ENCODE measurements at regions not wholly inside any gene's neighbourhood (a gene's known extent, or its start where the extent isn't known, plus 50 kb on each side); places are given as distances from the start of the nearest gene placed in this dataset.
"Not testable (repeated sequence)": the region's sequence is repeated elsewhere in the genome, so short reads cannot be mapped to it uniquely, and the experiment has no call there.

DNA sequence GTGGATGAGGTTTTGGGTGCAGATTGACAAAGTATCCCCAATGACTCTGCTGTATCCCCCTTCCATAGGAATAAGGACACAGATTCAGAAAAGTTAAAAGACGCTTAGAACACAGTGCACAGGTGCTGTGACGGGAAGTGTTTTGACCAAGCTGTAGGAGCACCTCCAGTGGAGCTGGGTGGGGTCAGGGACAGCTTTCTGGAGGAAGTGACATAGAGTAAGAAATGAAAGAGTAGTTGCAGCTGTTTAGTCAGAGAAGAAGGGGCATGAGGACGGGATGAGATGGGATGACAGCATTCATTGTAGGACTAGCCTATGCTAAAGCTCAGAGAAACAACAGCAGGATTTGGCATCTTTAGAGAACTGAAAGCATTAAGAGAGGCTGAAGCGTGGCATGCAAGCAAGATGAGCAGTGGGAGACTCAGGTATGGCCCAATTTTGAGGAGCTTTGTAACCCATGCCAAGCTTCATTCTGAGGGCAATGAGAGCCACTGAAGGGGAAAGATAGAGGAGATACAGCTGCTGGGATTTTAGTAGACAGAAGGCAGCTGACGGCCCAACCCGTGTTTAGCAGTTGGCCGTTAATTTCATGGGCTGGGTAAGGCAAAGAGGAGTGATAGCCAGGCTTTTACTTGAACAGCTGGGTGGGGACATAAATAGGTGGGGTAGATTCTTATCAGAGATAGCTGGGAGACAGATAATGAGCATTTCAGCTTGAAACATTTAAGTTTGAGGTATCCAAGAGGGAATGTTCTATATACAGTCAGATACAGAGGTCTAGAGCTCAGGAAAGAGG is 131.8 kb upstream of the KRAS start:
- DNase-seq: no peak

DNA sequence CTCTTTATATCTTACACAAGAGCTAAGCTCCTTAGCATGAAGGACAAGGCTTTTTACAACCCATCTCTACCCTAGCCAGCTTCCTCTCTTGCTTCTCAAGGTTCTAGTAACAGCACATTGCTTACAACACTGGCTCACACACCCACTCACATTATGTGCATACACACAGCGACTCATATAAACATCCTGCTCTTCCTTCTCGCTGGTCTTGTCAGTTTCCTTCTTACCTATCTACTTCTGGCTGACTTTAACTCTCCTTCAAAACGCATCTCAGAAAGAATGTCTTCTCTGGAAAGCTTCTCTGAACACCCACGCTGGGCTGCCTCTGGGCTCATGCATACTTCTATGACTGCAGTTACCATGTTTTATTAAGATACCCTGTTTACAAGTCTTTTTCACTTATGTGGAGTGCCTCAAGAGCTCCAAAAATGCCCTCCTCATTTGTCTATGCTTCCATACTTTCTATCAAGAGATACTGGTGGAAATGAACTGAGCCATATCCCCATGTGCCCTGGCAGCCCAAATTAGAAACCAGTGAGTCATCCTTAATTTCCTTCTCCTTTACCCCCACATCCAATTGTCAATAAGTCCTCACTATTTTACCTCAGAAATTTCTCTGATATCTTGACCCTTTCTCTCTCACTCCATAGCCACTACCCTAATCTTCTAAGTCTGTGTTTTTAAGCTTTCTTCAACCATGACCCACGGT is 126.9 kb upstream of the KRAS start:
- DNase-seq: no peak

DNA sequence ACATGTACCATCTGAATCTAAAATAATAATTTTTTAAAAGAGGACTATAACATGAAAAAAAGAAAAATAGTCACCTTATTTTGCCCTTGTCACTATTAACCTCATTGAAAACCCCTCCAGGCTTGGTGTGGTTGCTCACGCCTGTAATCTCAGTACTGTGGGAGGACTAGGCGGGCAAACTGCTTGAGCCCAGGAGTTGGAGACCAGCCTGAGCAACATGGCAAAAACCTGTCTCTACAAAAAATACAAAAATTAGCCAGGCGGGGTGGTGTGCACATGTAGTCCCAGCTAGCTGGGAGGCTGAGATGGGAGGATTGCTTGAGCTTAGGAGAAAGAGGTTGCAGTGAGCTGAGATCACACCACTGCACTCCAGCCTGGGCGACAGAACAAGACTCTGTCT is 126.3 kb upstream of the KRAS start:
- DNase-seq: no peak

DNA sequence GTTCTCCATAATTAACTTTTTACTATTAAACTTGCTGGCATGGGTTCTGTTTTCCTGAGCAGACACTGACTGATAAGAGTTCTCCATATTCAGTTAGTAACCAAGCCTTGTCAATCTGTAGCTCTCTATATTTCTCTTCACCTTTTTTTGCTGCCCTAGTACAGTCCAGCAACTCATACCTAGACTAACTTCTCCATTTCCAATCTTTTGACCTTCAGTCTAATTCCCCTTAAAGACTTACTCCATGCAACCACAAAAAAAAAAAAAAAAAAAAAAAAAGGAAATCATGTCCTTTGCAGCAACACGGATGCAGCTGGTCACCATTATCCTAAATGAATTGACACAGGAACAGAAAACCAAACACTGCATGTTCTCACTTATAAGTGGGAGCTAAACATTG is 125.7 kb upstream of the KRAS start:
- no peak for DNase-seq

DNA sequence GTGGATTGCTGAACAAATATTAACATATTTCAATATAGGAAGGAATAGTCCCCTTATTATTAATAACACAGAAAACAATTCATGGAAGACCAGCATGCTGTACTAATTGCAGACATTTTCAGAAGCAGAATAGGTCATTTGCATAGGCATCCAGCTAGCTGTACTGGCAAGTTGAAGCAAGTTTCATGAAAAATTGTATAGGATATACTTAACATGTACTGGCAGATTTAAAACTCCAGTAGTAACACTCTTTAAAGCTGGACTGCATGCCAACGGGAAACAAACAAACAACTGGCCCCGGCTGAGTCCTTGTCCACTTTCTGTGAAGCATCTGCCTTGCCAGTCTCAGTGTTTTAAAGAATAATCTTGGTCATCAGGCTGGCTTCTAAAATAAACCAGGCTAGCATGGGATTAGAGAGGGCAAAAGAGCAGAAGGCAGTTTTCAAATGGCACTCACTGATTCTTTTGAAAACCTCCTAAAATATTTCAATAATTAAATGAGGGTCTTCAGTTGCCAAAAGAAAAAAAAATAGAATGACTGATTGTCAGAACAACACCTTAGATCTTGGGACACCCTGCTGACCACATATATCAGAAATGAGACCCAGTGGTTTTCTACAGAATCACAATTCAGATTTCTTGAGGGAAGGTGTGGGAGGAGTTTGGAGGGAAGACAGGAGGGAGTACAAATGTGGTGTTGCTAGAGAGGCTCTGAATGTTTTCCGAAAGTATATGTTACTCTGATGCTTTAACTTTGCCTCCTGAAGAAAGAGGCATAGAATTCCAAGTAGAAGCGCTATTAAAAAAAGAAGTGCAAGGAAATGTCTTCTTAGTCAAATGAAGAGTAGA is 122.5 kb upstream of the KRAS start:
- DNase-seq: no peak

DNA sequence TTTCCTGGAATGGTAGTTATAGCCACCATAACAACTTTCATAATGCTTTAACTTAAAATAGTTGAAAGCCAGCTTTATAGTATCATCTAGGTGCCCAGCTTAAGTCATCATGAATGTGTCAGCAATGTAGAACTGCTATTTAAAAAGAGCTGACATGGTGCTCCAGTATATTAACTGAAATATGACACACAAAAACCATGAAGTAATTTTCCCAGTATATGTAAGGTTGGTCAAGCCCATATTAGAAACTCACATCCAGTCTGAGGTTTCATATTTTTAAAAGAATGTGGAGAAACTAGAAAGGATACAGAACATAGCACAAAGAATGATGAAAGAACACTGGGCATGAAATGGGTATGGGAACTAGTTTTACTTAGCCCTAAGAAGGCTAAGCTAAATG is 121.3 kb upstream of the KRAS start:
- no peak for DNase-seq

DNA sequence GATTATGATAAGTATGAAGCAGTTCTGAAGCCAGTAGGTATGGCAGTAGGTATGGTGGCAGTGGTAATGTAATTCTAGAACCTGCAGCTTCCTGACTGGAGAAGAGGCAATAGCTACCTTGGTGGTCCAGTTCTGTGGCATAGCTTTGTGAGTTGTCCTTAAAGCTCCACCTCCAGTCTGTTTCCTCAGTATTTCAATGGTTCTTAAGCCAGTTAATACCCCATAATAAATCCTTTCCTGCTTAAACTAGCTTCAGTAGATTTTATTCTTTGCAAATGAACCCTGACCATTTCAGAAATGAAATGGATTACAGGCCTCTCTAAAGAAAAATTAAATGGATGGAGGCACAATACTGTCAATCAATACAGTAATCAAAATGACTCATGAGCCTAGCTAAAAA is 117.8 kb upstream of the KRAS start:
- DNase-seq: no peak

DNA sequence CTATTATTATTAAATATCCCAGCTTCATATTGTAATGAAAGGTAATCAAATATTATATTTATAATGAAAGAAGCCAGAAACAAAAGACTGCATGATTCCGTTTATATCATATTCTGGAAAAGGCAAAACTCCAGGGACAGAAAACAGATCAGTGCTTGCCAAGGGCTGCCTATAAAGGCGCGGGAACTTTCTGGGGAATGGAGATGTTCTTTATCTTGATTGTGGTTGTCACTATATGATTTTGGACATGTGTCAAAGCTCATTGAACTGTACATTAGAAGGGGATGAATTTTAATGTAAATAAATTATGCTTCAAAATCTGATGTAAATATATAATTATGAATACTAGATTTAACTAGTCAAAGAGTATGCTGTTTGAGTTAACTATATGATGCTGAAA is 115.4 kb upstream of the KRAS start:
- no peak for DNase-seq

DNA sequence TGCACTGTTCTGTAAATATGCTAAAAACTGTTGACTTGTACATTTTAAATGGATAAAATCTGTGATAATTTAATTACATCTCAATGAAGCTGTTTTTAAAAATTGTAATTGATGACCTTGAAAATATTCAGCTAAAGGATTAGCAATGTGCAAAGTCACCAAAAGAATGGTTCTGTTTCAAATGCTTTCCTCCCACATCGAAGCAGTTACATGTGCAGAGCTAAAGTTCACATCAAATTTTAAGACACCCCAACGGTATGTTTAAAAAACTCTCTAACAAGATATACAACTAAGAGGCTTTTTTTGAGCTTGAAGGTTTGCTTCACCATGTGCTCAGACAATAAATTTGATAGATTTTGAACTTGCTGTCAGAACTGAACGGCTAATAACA is 114.6 kb upstream of the KRAS start:
- no peak for DNase-seq

DNA sequence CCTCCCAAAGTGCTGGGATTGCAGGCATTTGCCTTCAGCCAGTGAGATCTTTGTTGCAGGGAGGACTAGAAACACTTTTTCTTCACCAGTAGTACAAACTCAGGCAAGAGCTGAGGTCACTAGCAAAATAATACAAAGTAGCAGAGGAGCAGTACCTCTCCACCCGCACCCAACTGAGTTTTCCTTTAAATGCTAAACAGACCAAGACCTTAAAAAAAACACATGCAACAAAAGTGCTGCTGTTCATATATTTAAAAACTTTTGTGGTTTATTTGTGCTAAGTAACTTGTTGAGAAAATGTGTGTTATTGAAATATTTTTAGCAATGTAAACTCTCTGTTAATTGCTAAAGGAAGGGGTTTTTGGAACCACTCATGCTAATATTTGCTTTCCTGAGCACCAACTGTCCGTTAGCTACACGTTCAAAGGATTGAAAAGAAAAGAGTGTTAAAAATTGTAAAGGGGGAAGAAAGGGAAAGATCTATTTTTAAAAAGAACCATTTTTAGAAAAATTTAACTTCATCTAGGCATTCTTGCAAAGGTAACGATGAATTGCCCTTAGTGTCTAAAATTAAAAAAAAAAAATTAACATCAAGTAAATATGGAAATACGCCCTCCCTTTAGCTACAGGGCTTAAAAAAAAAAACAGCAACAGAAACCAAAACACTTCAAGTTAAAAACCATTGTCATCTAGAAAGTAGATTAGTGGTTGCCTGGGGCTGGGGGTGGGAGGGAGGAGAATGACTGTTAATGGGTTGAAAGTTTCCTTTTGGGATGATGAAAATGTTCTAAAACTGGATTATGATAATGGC is 114.0 kb upstream of the KRAS start:
- no peak for DNase-seq

DNA sequence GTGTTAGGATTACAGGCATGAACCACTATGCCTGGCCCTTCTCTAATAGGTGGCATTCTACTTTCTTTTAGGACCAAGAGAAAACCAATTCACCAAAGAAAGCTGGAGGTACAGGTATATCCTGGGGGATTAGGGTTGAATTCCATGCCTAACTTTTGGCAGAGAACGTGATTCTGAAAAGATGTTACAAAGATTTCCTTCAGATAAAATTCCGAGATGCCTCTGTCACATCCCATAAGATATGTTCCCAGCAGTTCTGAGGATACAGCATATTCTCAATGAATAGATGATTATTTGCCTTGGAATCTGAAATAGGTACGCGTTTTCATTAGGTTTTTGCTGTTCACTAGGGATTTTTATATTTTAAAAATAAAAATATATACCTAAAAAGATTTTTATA is 111.9 kb upstream of the KRAS start:
- no peak for DNase-seq

DNA sequence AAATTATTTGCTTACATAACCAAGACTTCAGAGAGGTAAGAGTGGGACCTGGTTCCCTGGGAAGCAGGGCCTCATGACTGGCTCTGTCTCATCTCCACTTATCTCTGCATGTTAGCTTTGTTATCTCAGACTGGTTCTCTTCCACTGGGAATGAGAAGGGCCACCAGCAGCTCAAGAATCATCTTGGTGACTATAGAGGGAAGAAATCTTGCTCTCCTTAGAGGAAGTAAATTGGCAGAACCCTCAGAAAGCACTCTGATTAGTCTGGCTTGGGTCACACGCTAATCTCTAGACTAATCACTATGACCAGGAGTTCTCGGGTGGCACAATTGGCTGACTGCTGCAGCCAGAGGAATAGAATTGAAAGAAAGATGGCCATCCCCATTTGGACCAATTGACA is 110.8 kb upstream of the KRAS start:
- no peak for DNase-seq

DNA sequence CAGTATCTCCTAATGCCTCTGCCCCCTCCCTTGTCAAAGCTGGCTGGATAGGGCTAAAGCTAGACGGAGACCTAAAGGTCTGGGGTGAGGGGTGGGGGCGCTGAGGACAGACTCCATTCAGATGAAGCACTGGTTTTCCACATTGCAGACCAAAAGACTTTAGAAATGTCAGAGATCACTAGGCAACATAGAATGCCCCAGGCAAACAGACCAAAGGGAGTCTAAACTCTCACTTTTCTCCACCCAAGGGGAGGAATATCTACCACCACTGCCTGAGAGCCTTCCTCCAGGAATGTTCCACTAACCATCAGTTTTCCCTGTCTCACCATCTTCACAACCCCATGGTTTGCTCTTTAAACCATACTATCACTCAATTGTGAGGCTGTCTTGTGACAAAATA is 106.9 kb upstream of the KRAS start:
- DNase-seq: no peak

DNA sequence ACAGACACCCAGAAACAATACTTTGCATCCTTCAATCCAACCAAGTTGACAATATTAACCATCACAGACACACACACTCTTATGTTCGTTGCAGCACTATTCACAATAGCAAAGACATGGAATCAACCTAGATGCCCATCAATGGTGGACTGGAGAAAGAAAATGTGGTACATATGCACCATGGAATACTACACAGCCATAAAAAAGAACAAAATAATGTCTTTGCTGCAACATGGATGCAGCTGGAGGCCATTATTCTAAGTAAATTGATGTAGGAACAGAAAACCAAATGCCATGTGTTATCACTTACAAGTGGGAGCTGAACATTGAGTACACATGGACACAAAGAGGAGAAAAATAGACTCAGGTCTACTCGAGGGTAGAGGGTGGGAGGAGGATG is 102.2 kb upstream of the KRAS start:
- not testable (repeated sequence) for DNase-seq

DNA sequence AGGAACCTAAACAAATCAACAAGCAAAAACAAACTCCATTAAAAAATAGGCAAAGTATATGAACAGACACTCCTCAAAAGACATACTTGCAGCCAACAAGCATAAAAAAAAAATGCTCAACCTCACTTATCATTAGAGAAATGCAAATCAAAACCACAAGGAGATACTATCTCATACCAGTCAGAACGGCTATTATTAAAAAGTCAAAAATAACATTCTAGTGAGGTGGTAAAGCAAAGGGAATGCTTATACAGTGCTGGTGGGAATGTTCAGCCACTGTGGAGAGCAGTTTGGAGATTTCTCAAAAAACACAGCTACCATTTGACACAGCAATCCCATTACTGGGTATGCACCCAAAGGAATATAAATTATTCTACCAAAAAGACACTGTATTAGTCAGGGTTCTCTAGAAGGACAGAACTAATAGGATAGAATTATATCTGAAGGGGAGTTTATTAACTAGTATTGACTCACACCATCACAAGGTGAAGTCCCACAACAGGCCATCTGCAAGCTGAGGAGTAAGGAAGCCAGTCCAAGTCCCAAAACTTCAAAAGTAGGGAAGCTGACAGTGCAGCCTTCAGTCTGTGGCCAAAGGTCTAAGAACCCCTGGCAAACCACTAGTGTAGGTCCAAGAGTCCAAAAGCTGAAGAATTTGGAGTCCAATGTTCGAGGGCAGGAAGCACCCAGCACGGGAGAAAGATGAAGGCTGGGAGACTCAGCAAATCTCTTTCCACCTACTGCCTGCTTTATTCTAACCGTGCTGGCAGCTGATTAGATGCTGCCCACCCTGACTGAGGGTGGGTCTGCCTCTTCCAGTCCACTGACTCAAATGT is 101.6 kb upstream of the KRAS start:
- DNase-seq: no peak

DNA sequence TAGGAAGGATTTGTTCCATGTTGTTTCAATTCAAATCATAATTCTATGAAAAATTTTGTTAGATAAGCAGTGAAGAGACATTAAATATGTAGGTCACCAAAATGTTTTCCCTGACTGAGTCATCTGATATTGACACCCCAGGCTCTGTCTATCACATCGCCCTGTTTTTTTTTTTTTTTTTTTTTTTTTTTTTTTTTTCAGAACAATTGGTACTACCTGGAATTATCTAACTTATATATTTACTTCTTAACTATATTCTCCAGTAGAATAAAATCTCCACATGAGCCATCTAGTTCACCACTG is 97.8 kb upstream of the KRAS start:
- no peak for DNase-seq

DNA sequence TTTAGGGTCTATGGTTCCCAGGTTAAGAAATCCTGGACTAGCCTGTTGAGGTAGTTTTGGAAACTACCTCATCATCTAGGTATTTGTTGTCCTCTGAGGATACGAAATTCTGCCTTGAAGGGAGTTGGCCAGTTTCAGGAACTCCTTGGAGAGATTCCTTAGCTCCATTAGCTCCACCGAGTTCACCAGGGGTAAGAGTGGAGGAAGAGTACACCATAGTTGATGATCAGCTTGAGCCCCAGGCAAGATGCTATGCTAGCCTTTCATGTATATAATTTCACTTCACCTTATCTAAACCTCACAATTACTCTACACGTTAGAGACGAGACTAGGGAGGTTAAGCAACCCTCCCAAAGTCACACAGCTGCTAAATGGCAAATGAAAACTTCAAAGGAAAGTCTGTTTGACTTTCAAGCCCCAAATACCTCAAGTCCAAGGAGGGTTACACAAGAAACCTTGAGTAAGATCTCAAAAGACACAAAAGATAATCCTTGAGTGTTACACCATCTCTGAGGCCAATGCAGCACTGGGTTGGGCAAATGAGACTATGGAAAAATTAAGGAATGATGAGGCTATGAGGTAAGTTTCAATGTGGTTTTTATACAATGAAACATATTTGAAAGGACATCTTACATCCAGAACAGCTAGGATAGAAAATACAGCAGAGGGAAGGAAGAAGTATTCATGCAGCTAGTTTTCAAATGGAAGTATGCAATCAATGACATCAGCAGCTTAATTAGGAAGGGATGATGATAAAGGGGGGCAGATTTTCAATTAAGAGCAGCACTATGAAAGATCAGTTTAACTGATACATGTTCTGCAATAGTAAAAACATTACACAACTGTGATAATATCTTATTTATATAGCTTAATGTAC is 97.2 kb upstream of the KRAS start:
- no peak for DNase-seq

DNA sequence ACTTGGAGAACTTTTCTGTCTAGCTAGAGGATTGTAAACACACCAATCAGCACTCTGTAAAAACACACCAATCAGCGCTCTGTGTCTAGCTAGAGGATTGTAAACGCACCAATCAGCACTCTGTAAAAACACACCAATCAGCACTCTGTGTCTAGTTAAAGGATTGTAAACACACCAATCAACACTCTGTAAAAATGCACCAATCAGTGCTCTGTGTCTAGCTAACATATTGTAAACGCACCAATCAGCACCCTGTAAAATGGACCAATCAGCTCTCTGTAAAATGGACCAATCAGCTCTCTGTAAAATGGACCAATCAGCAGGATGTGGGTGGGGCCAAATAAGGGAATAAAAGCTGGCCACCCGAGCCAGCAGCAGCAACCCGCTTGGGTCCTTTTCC is 91.1 kb upstream of the KRAS start:
- DNase-seq: not testable (repeated sequence)

DNA sequence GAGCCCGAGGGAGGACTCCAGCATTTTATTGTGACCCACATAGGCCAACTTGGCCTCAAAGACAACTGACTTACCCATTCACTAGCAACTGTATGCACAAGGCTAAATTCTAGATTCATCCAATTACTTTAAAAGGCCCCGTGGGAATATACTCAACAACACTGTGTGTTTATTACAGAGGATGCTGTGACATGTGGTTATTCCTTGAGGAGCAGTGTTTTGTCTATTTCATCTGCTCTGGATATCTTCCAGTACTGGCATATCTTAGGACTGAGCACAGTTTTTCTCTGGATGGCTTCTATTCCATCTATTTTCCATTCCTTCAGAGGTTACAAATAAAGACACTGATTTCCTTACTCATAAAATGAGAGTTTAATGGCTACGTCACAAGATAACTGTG is 87.2 kb upstream of the KRAS start:
- no peak for DNase-seq

DNA sequence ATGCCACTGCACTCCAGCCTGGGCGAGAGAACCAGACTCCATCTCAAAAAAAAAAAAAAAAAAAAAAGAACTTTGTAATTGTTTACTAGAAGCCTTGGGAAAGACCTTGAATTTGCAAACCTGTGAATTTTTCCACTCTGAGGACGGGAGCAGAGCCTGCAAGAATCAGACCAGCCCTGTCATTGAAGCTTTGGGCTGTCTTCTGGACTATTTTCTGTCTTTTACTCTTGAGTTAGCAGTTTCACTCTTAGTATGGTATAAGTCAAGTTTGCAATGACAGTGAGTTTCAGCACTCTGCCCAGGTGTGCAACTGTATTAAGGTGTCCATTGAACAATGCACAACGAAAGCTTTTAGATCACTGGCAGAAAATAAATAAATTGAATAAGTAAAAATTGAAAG is 81.4 kb upstream of the KRAS start:
- DNase-seq: no peak

DNA sequence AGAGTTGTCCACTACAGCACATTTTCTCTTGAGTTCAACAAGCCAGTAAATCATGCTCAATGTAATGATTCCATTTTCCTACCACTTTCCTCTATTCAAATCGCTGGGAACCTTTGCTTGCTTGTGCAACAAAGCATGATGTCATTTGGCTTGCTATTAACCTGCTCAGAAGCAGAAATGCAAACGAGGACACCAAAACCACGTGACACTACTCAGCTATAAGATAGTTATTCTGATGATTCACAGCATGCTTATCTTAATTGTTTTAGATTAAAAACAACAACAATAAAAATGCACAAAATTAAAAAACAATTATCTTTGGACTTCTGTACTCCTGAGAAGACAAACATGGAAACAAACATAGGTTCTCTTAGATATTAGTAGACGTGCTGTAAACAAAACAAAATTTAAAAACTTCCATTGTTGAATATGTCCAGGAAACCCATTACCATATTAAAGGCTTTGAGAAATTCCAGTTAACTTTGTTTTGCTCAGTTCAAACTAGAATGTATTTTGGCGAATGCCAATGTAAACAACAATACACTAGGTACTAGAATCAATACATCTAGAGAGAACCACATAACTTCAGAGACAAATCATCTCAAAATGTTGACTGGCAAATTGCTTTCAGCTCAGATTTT is 77.5 kb upstream of the KRAS start:
- no peak for DNase-seq
